Endothelial cell of umbilical vein (primary cell): ENCODE measurements at regions not wholly inside any gene's neighbourhood (a gene's known extent, or its start where the extent isn't known, plus 50 kb on each side); places are given as distances from the start of the nearest gene placed in this dataset.

Experiments used
- EZH2 ChIP-seq: IDR thresholded peaks from 2 replicates; pipeline ENCODE4 v1.6.1; 2012; ENCODE audit warnings: borderline replicate concordance, low read depth, mild to moderate bottlenecking, moderate library complexity, low read length, inconsistent platforms; ENCODE audit not compliant: severe bottlenecking
- POLR2A ChIP-seq: IDR thresholded peaks from 2 replicates; pipeline ENCODE4 v1.6.1; 2012; ENCODE audit warnings: low read depth, mild to moderate bottlenecking, control low read depth, low read length
- POLR2AphosphoS5 ChIP-seq: IDR thresholded peaks from 2 replicates; pipeline ENCODE4 v1.6.1; 2012; ENCODE audit warnings: low read depth, mild to moderate bottlenecking, control low read depth, low read length, moderate library complexity; ENCODE audit not compliant: insufficient read depth
- TF ChIP-seq, protein P1 (sequence below), 2 donors: IDR thresholded peaks; 1 replicate in 1 of 2; 2 replicates in 1 of 2; pipeline ENCODE4 v1.5.1; 2011; ENCODE audit warnings: low read length in 2 of 2, mild to moderate bottlenecking in 2 of 2, moderate library complexity in 2 of 2, control low read depth in 1 of 2, inconsistent platforms in 1 of 2, low read depth in 1 of 2; ENCODE audit not compliant: insufficient read depth in 1 of 2; ENCODE audit errors: extremely low read depth in 1 of 2
- TF ChIP-seq, protein P2 (sequence below): IDR thresholded peaks from 2 replicates; pipeline ENCODE4 v1.6.1; 2011; ENCODE audit not compliant: insufficient read depth, insufficient read length

DNA sequence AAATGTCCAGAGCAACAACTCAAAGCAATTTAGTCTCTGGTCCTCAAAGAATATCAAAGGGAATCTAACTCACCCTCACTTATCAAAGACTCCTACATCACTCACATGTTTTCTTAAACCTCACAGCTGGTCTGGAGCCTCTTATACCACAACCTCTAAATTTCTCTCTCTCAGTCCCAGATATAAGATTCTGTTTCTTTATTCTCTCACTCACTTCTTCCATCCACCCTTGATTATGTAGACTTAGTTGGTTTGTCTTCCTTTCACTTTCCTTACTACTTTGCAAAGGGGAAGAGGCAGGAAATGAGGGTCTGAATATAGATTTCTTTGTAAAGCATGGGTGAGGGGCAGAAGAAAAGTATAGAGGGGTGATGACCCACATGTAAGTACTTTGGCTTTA, 75.4 kb upstream of the STARD4 start:
- TF ChIP-seq, protein P1, sequence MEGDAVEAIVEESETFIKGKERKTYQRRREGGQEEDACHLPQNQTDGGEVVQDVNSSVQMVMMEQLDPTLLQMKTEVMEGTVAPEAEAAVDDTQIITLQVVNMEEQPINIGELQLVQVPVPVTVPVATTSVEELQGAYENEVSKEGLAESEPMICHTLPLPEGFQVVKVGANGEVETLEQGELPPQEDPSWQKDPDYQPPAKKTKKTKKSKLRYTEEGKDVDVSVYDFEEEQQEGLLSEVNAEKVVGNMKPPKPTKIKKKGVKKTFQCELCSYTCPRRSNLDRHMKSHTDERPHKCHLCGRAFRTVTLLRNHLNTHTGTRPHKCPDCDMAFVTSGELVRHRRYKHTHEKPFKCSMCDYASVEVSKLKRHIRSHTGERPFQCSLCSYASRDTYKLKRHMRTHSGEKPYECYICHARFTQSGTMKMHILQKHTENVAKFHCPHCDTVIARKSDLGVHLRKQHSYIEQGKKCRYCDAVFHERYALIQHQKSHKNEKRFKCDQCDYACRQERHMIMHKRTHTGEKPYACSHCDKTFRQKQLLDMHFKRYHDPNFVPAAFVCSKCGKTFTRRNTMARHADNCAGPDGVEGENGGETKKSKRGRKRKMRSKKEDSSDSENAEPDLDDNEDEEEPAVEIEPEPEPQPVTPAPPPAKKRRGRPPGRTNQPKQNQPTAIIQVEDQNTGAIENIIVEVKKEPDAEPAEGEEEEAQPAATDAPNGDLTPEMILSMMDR (IDR thresholded peaks at IDR 0.05; ENCODE audit: extremely low read depth in 1 of 2, insufficient read depth in 1 of 2, low read depth in 1 of 2, low read length in 2 of 2): no peak
- TF ChIP-seq EZH2 (no peak), POLR2A (no peak), POLR2AphosphoS5 (no peak)
- TF ChIP-seq, protein P2, sequence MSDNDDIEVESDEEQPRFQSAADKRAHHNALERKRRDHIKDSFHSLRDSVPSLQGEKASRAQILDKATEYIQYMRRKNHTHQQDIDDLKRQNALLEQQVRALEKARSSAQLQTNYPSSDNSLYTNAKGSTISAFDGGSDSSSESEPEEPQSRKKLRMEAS: no peak
